ENCODE measurements at regions not wholly inside any gene's neighbourhood (a gene's known extent, or its start where the extent isn't known, plus 50 kb on each side); places are given as distances from the start of the nearest gene placed in this dataset.
"Not testable (repeated sequence)": the region's sequence is repeated elsewhere in the genome, so short reads cannot be mapped to it uniquely, and the experiment has no call there.

GRCh38 chr14:106346534-106347290, 820.3 kb downstream of the TMEM121 start:
- FAIRE-seq = no peak

GRCh38 chr14:106347291-106347778, 821.0 kb downstream of the TMEM121 start:
- no peak for FAIRE-seq

- no peak for FAIRE-seq
Observed at GRCh38 chr14:106347890-106348755, 821.7 kb downstream of the TMEM121 start.

- not testable (repeated sequence) for FAIRE-seq
Observed at GRCh38 chr14:106348873-106349540, 822.6 kb downstream of the TMEM121 start.

GRCh38 chr14:106349678-106350457, 823.5 kb downstream of the TMEM121 start:
- not testable (repeated sequence) for FAIRE-seq

GRCh38 chr14:106355007-106355791, 828.8 kb downstream of the TMEM121 start:
- not testable (repeated sequence) for FAIRE-seq

- not testable (repeated sequence) for FAIRE-seq
Observed at GRCh38 chr14:106355881-106356642, 829.7 kb downstream of the TMEM121 start.

- FAIRE-seq = not testable (repeated sequence)
Observed at GRCh38 chr14:106356643-106356930, 830.2 kb downstream of the TMEM121 start.

- not testable (repeated sequence) for FAIRE-seq
Observed at GRCh38 chr14:106359157-106359887, 832.9 kb downstream of the TMEM121 start.

GRCh38 chr14:106365371-106365770, 839.0 kb downstream of the TMEM121 start:
- FAIRE-seq = not testable (repeated sequence)

GRCh38 chr14:106365894-106366293, 839.5 kb downstream of the TMEM121 start:
- FAIRE-seq = not testable (repeated sequence)

- not testable (repeated sequence) for FAIRE-seq
Observed at GRCh38 chr14:106366971-106367370, 840.6 kb downstream of the TMEM121 start.

- not testable (repeated sequence) for FAIRE-seq
Observed at GRCh38 chr14:106369456-106369855, 843.1 kb downstream of the TMEM121 start.

GRCh38 chr14:106372870-106373652, 846.7 kb downstream of the TMEM121 start:
- no peak for FAIRE-seq

- FAIRE-seq = not testable (repeated sequence)
Observed at GRCh38 chr14:106373653-106374110, 847.3 kb downstream of the TMEM121 start.

GRCh38 chr14:106377432-106377831, 851.0 kb downstream of the TMEM121 start:
- no peak for FAIRE-seq

GRCh38 chr14:106378191-106378590, 851.8 kb downstream of the TMEM121 start:
- FAIRE-seq = no peak

- FAIRE-seq = no peak
Observed at GRCh38 chr14:106380740-106381139, 854.4 kb downstream of the TMEM121 start.

GRCh38 chr14:106389186-106389585, 862.8 kb downstream of the TMEM121 start:
- FAIRE-seq = not testable (repeated sequence)

Measured in A204.1 (cell line).